Effector memory CD8-positive, alpha-beta T cell (primary cell): ENCODE measurements at regions not wholly inside any gene's neighbourhood (a gene's known extent, or its start where the extent isn't known, plus 50 kb on each side); places are given as distances from the start of the nearest gene placed in this dataset.

ENCODE experiments used
- ATAC-seq: fragments of 150-1000 bp; cut with Tn5 transposase; replicated peaks from 2 replicates; pipeline ENCODE4 v1.10.0; 2021; ENCODE audit warnings: mild to moderate bottlenecking, moderate library complexity
- DNase-seq, 3 experiments: peaks; one replicate each; pipeline ENCODE4 v3.0.0; 2021
- H3K27ac Mint-ChIP-seq, 2 donors: one replicate each; pipeline ENCODE4 v1.8.0; 2022; ENCODE audit warnings: mild to moderate bottlenecking in 2 of 2, mixed read lengths in 2 of 2, moderate library complexity in 2 of 2
- H3K27me3 Mint-ChIP-seq, 2 donors: one replicate each; pipeline ENCODE4 v1.8.0; 2022; ENCODE audit warnings: mixed read lengths in 2 of 2
- H3K36me3 Mint-ChIP-seq: one replicate; pipeline ENCODE4 v1.8.0; 2022; ENCODE audit warnings: mild to moderate bottlenecking, moderate library complexity, mixed read lengths; ENCODE audit not compliant: insufficient read depth
- H3K4me1 Mint-ChIP-seq, 2 donors: one replicate each; pipeline ENCODE4 v1.8.0; 2022; ENCODE audit warnings: low read depth in 2 of 2, mixed read lengths in 2 of 2
- H3K4me3 Mint-ChIP-seq, 2 donors: one replicate each; pipeline ENCODE4 v1.8.0; 2022; ENCODE audit warnings: mild to moderate bottlenecking in 2 of 2, mixed read lengths in 2 of 2, moderate library complexity in 2 of 2
- H3K9me3 Mint-ChIP-seq, 2 donors: one replicate each; pipeline ENCODE4 v1.8.0; 2022; ENCODE audit warnings: mixed read lengths in 2 of 2

GRCh38 chr10:43878386-43878785 is 229.7 kb upstream of the ZNF32 start:
- Mint-ChIP-seq H3K4me1 (peaks cover 0 to 3% of the 10 kb centered on the region in 2 donors), H3K36me3 (no peaks in the 10 kb centered on the region), H3K9me3 (no peaks in the 10 kb centered on the region), H3K4me3 (no peak overlapping the region), H3K27ac (peak overlapping the region in 1 of 2 donors; percentile 30), H3K27me3 (peaks cover 8 to 26% of the 10 kb centered on the region in 2 donors)
- DNase-seq (no peak), ATAC-seq (no peak)

DNA sequence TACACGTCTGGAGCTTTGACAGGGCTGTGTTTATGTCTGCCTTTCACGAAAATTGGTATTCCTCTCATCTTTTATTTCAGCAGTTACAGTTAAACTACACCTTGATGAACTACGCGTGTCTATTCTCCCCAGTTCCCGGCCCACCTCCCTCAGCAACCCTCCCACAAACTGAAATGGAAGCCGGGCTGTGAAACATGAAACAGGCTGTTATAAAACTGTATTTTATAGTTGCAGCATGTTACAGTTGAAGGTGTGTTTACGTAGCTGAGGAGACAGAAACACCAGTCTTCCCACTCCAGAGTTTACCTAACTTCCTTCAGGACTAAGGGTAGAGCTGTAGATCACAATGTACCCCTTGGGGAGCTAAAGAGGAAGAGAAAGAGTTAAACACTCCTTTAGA is 228.3 kb upstream of the ZNF32 start:
- no peak for DNase-seq
- Mint-ChIP-seq H3K36me3 (no peaks in the 10 kb centered on the region), H3K27ac (peak overlapping the region in 1 of 2 donors; percentile 19), H3K4me1 (peaks cover 0 to 3% of the 10 kb centered on the region in 2 donors), H3K9me3 (no peaks in the 10 kb centered on the region), H3K27me3 (peaks cover 8 to 30% of the 10 kb centered on the region in 2 donors), H3K4me3 (no peak overlapping the region)
- no peak for ATAC-seq

DNA sequence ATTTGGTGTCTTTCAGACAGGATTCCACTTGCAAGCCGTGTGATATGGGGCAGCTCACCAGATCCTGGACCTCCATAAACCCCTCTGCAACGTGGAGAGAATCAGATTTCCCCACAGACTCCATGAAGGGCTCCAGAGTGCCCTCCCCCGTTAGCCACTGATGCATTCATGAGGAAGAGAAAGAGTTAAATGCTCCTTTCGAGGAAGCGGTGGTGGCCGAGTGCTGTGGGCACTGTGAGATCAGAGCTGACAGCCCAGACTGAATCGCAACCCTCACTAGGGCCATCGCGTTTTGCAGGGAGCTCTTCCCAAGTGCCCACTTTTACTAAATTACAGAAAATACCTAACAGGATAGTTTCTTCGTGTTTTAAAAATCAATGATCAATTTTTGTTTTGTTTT is 226.3 kb upstream of the ZNF32 start:
- Mint-ChIP-seq H3K27me3 (peaks cover 8 to 29% of the 10 kb centered on the region in 2 donors), H3K27ac (no peak overlapping the region), H3K36me3 (no peaks in the 10 kb centered on the region), H3K4me1 (peaks cover 0 to 3% of the 10 kb centered on the region in 2 donors), H3K4me3 (no peak overlapping the region), H3K9me3 (no peaks in the 10 kb centered on the region)
- DNase-seq: no peak
- no peak for ATAC-seq

- no peak for ATAC-seq
- Mint-ChIP-seq H3K9me3 (no peaks in the 10 kb centered on the region), H3K36me3 (no peaks in the 10 kb centered on the region), H3K27ac (no peak overlapping the region), H3K4me3 (no peak overlapping the region), H3K4me1 (peaks cover 0 to 3% of the 10 kb centered on the region in 2 donors), H3K27me3 (peaks cover 1 to 19% of the 10 kb centered on the region in 2 donors)
- no peak for DNase-seq
Measured at GRCh38 chr10:43873717-43874116, 225.0 kb upstream of the ZNF32 start.

- H3K4me1 Mint-ChIP-seq: peaks cover 0 to 3% of the 10 kb centered on the region in 2 donors
- DNase-seq (no peak), ATAC-seq (no peak)
- peaks cover 0 to 19% of the 10 kb centered on the region in 2 donors for H3K27me3 Mint-ChIP-seq
- no peaks in the 10 kb centered on the region for H3K36me3 Mint-ChIP-seq
- H3K4me3 Mint-ChIP-seq: no peak overlapping the region
- no peak overlapping the region for H3K27ac Mint-ChIP-seq
- H3K9me3 Mint-ChIP-seq: no peaks in the 10 kb centered on the region
Measured at GRCh38 chr10:43872644-43873043, 224.0 kb upstream of the ZNF32 start.

DNA sequence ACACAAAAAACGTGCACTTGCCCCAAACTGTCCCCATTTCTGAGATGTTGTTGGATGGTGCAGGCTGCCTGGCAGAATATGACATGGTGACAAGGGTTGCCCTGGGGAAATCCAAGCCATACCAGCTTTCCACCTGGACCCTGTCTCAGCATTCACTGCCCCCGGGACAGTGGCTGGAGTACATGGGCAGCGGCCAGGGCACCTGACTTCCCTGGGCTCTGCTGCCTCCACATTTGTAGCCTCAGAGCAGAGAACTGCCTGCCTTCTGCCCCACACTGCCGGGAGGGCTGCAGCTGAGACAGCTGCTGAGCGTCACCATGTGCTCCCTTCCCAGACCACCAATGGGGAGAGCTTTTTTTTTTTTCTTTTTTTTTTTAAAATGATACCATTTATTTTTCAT is 222.9 kb upstream of the ZNF32 start:
- Mint-ChIP-seq H3K9me3 (no peaks in the 10 kb centered on the region), H3K4me1 (peaks cover 0 to 3% of the 10 kb centered on the region in 2 donors), H3K27ac (no peak overlapping the region), H3K36me3 (no peaks in the 10 kb centered on the region), H3K27me3 (peaks cover 0 to 22% of the 10 kb centered on the region in 2 donors), H3K4me3 (no peak overlapping the region)
- no peak for DNase-seq
- no peak for ATAC-seq

- H3K27me3 Mint-ChIP-seq: peaks cover 4 to 27% of the 10 kb centered on the region in 2 donors
- no peaks in the 10 kb centered on the region for H3K9me3 Mint-ChIP-seq
- no peak overlapping the region for H3K4me3 Mint-ChIP-seq
- H3K36me3 Mint-ChIP-seq: no peaks in the 10 kb centered on the region
- DNase-seq (no peak), ATAC-seq (no peak)
- H3K27ac Mint-ChIP-seq: no peak overlapping the region
- H3K4me1 Mint-ChIP-seq: peaks cover 0 to 3% of the 10 kb centered on the region in 2 donors
Measured at GRCh38 chr10:43870968-43871439, 222.3 kb upstream of the ZNF32 start.

DNA sequence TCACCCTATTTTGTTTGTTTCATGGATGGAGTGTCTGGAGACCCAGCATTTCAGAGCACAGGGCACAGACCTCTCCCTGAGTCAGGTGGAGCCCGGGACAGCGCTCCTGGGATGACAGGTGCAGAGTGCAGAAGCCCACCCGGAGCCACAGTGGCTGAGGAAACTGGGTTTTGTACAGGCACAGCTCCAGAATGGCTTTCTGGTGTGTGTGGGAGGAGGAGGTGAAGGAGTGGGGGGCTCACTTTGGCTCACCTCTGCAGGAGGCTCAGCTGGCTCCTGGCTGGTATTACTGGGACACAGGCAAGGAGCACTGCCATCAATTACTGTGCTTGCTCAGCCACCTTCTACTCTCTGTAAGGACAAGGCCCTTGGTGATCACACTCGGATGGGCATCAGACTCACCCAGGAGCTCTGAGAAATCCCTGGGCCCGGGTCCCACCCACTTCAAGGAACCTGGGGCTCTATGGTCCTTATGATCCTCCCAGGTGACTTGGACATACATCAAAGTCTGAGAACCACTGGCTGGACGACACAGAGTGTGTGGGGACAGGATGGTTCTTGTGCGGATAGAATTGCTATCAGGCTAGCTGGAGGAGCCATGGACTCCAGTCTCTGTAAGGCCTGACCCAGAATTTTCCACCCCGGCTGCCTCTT is 221.1 kb upstream of the ZNF32 start:
- Mint-ChIP-seq H3K9me3 (no peaks in the 10 kb centered on the region), H3K4me3 (no peak overlapping the region)

DNA sequence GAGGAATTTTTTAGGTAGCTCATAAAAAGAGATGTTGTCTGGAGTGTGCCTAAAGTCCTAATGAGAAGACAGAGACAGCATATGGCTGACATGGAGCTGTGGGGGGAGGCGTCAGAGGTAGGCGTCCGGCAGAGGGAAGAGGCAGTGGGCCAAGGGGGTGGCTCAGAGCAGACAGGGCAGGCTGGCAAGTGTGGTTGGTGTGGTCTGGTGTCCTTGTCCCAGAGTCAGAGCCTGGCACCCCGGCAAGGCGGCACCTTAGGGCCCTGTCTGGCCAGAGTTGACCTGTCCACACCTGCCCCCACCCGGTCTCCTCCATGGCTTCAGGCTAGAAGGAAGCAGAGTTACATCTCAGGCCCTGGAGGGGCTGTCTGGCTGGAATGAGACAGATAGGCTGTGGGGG is 220.3 kb upstream of the ZNF32 start:
- peaks cover 5 to 21% of the 10 kb centered on the region in 2 donors for H3K27me3 Mint-ChIP-seq
- no peak overlapping the region for H3K4me3 Mint-ChIP-seq
- H3K36me3 Mint-ChIP-seq: no peaks in the 10 kb centered on the region
- ATAC-seq (no peak), DNase-seq (no peak)
- H3K9me3 Mint-ChIP-seq: no peaks in the 10 kb centered on the region
- peaks cover 0 to 1% of the 10 kb centered on the region in 2 donors for H3K4me1 Mint-ChIP-seq
- H3K27ac Mint-ChIP-seq: no peak overlapping the region

More for the DNA sequence above, 221.1 kb upstream of the ZNF32 start:
- Mint-ChIP-seq H3K27me3 (peaks cover 5 to 29% of the 10 kb centered on the region in 2 donors), H3K36me3 (no peaks in the 10 kb centered on the region), H3K4me1 (peaks cover 0 to 3% of the 10 kb centered on the region in 2 donors), H3K27ac (no peak overlapping the region)
- DNase-seq: no peak
- ATAC-seq: no peak

DNA sequence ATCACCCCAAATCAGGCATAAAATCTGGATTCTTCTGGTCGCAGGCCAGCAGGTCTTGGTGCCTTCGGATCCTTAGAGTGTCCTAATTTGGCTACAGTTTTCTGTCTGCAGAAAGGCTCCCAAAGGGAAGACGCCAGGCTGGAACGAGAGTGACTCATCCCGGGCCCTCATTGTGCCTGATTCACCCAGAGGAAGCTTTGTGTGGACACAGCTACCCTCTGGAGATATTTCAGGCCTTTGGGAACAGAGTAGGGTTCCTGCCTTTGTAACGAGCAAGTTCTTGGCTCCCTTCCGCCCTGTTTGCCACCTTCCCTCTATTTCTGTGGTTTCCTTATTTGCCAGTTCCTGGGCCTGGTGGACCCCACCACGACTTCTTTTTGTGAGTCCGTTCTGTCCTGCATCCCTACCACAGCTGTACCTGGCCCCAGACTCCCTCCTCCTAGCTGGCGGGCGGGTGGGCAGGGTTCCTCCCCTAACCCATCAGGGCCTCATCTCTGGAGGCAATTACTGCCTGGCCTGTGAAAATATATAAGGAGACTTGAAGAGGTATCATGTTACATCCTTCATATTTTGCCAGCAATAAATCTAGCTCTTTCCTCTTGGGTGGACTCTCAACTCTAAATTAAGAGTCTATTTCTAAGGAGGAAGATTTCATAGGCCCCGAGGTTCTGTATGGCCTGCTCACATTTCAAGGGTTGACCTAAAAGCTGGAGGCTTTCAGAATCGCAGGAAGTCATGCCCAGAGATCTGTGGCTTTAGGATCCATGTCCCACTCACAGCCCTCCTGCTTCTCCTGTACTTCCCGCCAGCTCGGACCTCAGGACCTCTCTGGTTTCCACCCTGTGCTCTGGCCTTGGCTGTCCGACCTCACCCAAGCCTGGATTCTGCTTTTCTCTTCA is 219.2 kb upstream of the ZNF32 start:
- Mint-ChIP-seq H3K4me1 (no peaks in the 10 kb centered on the region), H3K4me3 (no peak overlapping the region), H3K9me3 (no peaks in the 10 kb centered on the region), H3K27ac (no peak overlapping the region), H3K36me3 (no peaks in the 10 kb centered on the region), H3K27me3 (peaks cover 5 to 12% of the 10 kb centered on the region in 2 donors)
- DNase-seq: no peak
- ATAC-seq: no peak

- Mint-ChIP-seq H3K36me3 (no peaks in the 10 kb centered on the region), H3K27me3 (peaks cover 5 to 12% of the 10 kb centered on the region in 2 donors), H3K4me3 (no peak overlapping the region), H3K27ac (no peak overlapping the region), H3K4me1 (no peaks in the 10 kb centered on the region), H3K9me3 (no peaks in the 10 kb centered on the region)
- ATAC-seq: no peak
- DNase-seq: no peak
Measured at GRCh38 chr10:43867113-43867512, 218.4 kb upstream of the ZNF32 start.

DNA sequence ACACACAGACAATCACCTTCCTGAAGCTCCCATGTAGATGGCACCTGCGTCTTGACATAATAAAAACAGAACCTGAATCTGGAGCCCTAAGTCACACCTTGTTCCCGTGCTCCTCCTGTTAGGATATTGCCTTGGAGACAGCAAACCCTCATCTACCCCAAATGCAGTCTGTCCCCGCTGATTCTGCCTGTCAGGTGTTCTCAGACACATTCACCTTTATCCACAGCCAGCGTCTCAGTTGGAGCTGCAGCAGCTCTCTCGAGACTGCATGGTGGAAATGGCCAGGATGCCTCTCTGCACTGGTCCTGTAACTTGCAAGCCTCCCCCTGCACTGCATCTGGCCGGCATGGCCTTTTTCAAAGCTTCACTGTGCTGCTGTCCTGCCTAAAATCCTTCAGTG is 218.0 kb upstream of the ZNF32 start:
- H3K4me3 Mint-ChIP-seq: no peak overlapping the region
- H3K27me3 Mint-ChIP-seq: peaks cover 5 to 12% of the 10 kb centered on the region in 2 donors

DNA sequence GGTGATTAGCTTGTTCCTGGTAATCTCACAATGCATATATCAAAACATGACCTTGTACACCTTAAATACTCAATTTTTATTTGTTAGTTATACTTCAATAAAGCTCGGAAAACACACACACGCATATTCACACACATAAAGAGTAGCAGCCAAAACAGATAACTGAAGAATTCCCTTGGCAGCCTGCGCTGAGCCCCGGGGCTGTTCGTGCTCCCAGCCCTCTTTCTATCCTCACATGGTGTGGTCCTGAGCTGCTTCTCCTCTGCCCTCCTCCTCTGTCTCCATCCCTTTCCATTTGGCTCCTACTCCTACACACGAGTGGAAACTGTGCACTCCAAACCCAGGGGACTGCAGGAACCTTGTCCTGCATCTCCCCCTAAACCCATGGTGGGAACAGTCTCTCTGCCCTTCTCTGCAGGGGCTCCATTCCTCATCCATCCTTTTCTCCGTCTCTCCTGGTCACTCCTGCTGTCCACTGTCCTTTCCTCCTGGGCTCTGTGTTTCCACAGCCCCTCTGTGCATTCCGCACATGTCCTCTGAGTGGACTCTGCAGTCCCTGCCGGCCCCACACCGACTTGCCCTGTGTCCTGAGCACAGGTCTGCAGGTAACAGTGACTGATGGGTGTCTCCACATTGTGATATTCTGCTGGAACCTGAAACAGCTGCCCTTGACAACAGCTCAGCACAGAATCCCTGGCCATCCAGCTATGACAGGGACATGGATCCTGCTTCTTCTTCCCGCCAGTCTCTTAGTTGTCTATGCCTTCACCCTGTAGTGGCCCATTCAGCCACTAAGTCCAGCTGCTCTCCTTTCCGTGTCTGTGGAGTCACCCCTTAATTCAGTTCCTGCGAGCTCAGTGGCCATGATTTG is 216.8 kb upstream of the ZNF32 start:
- no peaks in the 10 kb centered on the region for H3K4me1 Mint-ChIP-seq
- peaks cover 5 to 12% of the 10 kb centered on the region in 2 donors for H3K27me3 Mint-ChIP-seq
- DNase-seq (no peak), ATAC-seq (no peak)
- H3K4me3 Mint-ChIP-seq: no peak overlapping the region
- H3K27ac Mint-ChIP-seq: no peak overlapping the region
- H3K36me3 Mint-ChIP-seq: no peaks in the 10 kb centered on the region
- no peaks in the 10 kb centered on the region for H3K9me3 Mint-ChIP-seq

More for the DNA sequence above, 218.0 kb upstream of the ZNF32 start:
- no peaks in the 10 kb centered on the region for H3K4me1 Mint-ChIP-seq
- no peak for DNase-seq
- ATAC-seq: no peak
- no peaks in the 10 kb centered on the region for H3K36me3 Mint-ChIP-seq
- no peaks in the 10 kb centered on the region for H3K9me3 Mint-ChIP-seq
- H3K27ac Mint-ChIP-seq: peak overlapping the region in 1 of 2 donors; percentile 12
